Neuronal stem cell (in vitro differentiated cells): ENCODE measurements at regions not wholly inside any gene's neighbourhood (a gene's known extent, or its start where the extent isn't known, plus 50 kb on each side); places are given as distances from the start of the nearest gene placed in this dataset.

ENCODE experiments used
- DNase-seq: peaks from one replicate; pipeline ENCODE4 v3.0.0-alpha.2; 2013; ENCODE audit warnings: low spot score
- H2AFZ ChIP-seq: one replicate; pipeline ENCODE4 v1.6.1; 2013; ENCODE audit warnings: mild to moderate bottlenecking, low read length, inconsistent platforms
- H2AK5ac ChIP-seq: 2 replicates; pipeline ENCODE4 v1.6.1; 2013; ENCODE audit warnings: low read depth, mild to moderate bottlenecking, inconsistent platforms, low read length, moderate library complexity, mixed read lengths
- H2BK120ac ChIP-seq: 2 replicates; pipeline ENCODE4 v1.6.1; 2013; ENCODE audit warnings: low read depth, mild to moderate bottlenecking, inconsistent platforms, low read length, moderate library complexity, mixed read lengths
- H2BK12ac ChIP-seq: one replicate; pipeline ENCODE4 v1.6.1; 2013; ENCODE audit warnings: low read length, inconsistent platforms
- H2BK15ac ChIP-seq: 2 replicates; pipeline ENCODE4 v1.6.1; 2013; ENCODE audit warnings: mild to moderate bottlenecking, low read length, inconsistent platforms, mixed read lengths
- H2BK5ac ChIP-seq: one replicate; pipeline ENCODE4 v1.6.1; 2013; ENCODE audit warnings: inconsistent platforms, mild to moderate bottlenecking, low read length, moderate library complexity
- H3K14ac ChIP-seq: one replicate; pipeline ENCODE4 v1.6.1; 2013; ENCODE audit warnings: low read length, inconsistent platforms
- H3K18ac ChIP-seq: 2 replicates; pipeline ENCODE4 v1.6.1; 2013; ENCODE audit warnings: low read length, inconsistent platforms
- H3K23ac ChIP-seq: 2 replicates; pipeline ENCODE4 v1.6.1; 2013; ENCODE audit warnings: low read depth, mild to moderate bottlenecking, mixed read lengths, low read length, inconsistent platforms; ENCODE audit not compliant: poor library complexity
- H3K27ac ChIP-seq: replicated peaks from 3 replicates; pipeline ENCODE4 v1.5.1; 2013; ENCODE audit warnings: low read length, inconsistent platforms
- H3K27me3 ChIP-seq, 3 experiments: 2 replicates each; pipeline ENCODE4 v1.6.1; 2013; ENCODE audit warnings: low read length in 3 of 3, mild to moderate bottlenecking in 2 of 3, inconsistent platforms in 1 of 3, low read depth in 1 of 3, mixed read lengths in 1 of 3, moderate library complexity in 1 of 3; ENCODE audit not compliant: control insufficient read depth in 3 of 3, insufficient read depth in 3 of 3
- H3K36me3 ChIP-seq, 2 donors: replicated peaks in 1 of 2; 2 replicates each; pipeline ENCODE4 v1.6.1; 2013; ENCODE audit warnings: low read length in 2 of 2; ENCODE audit not compliant: control insufficient read depth in 2 of 2, insufficient read depth in 2 of 2
- H3K4ac ChIP-seq: 2 replicates; pipeline ENCODE4 v1.6.1; 2013; ENCODE audit warnings: inconsistent platforms, mild to moderate bottlenecking, low read length, moderate library complexity
- H3K4me1 ChIP-seq, 2 donors: 1 replicate in 1 of 2; 2 replicates in 1 of 2; pipeline ENCODE4 v1.6.1; 2013; ENCODE audit warnings: low read length in 2 of 2, low read depth in 1 of 2; ENCODE audit not compliant: control insufficient read depth in 2 of 2, insufficient read depth in 1 of 2
- H3K4me2 ChIP-seq: one replicate; pipeline ENCODE4 v1.6.1; 2013; ENCODE audit warnings: mild to moderate bottlenecking, low read length, inconsistent platforms; ENCODE audit not compliant: insufficient read depth, poor library complexity, severe bottlenecking
- H3K4me3 ChIP-seq, 2 donors: 2 replicates each; pipeline ENCODE4 v1.5.1; 2013; ENCODE audit warnings: low read length in 2 of 2, mild to moderate bottlenecking in 2 of 2, inconsistent platforms in 1 of 2, moderate library complexity in 1 of 2
- H3K79me1 ChIP-seq: one replicate; pipeline ENCODE4 v1.6.1; 2013; ENCODE audit warnings: low read depth, mild to moderate bottlenecking, inconsistent platforms, low read length, moderate library complexity
- H3K9ac ChIP-seq: one replicate; pipeline ENCODE4 v1.6.1; 2013; ENCODE audit warnings: mild to moderate bottlenecking, low read depth, low read length, inconsistent platforms; ENCODE audit not compliant: poor library complexity
- H3K9me3 ChIP-seq, 2 donors: replicated peaks in 1 of 2; 2 replicates each; pipeline versions ENCODE3 to v1.6.1; 2013; ENCODE audit warnings: low read length in 2 of 2, mild to moderate bottlenecking in 2 of 2, inconsistent platforms in 1 of 2, low read depth in 1 of 2, mixed read lengths in 1 of 2, moderate library complexity in 1 of 2; ENCODE audit not compliant: control insufficient read depth in 2 of 2, insufficient read depth in 1 of 2
- H4K8ac ChIP-seq: one replicate; pipeline ENCODE4 v1.6.1; 2013; ENCODE audit warnings: low read depth, mild to moderate bottlenecking, inconsistent platforms, low read length, moderate library complexity
- H4K91ac ChIP-seq: one replicate; pipeline ENCODE4 v1.6.1; 2013; ENCODE audit warnings: low read length, low read depth, mild to moderate bottlenecking, inconsistent platforms; ENCODE audit not compliant: poor library complexity
- WGBS, 2 donors: extraction: QIAGEN DNeasy Blood & Tissue Kit; methylation state at CpG; one replicate each; pipeline ENCODE4 v1.1.7; 2013; ENCODE audit warnings: missing lambda C conversion rate in 2 of 2, mixed read lengths in 1 of 2; ENCODE audit not compliant: insufficient read length in 2 of 2, insufficient replicate concordance in 1 of 2; ENCODE audit errors: extremely low coverage in 2 of 2; 5-methylcytosine and 5-hydroxymethylcytosine counted together

GRCh38 chr3:13934315-13934714, 54.4 kb upstream of the WNT7A start:
- Histone ChIP-seq H2BK120ac (no peak overlapping the region), H3K9me3 (peaks cover 0 to 16% of the 10 kb centered on the region in 2 donors), H2BK5ac (no peak overlapping the region), H3K27me3 (no peaks in the 10 kb centered on the region), H2BK15ac (no peak overlapping the region), H2BK12ac (no peak overlapping the region), H2AFZ (no peak overlapping the region), H3K4me2 (no peak overlapping the region), H3K4me1 (no peaks in the 10 kb centered on the region), H3K27ac (no peak overlapping the region), H3K18ac (no peak overlapping the region), H3K23ac (no peak overlapping the region), H2AK5ac (peak overlapping the region; percentile 28), H3K4me3 (no peak overlapping the region), H4K91ac (no peak overlapping the region), H3K36me3 (no peaks in the 10 kb centered on the region), H3K4ac (no peak overlapping the region), H3K9ac (no peak overlapping the region), H3K79me1 (no peaks in the 10 kb centered on the region), H4K8ac (no peak overlapping the region), H3K14ac (no peak overlapping the region)
- WGBS, 2 donors, result no CpG with 5 or more reads among the region's 16 CpGs
- DNase-seq, result no peak

GRCh38 chr3:13932578-13933295, 52.9 kb upstream of the WNT7A start:
- DNase-seq, result no peak
- H2AK5ac ChIP-seq, result no peak overlapping the region
- H2BK12ac ChIP-seq, result no peak overlapping the region
- H3K23ac ChIP-seq, result no peak overlapping the region
- H3K9me3 ChIP-seq, result peaks cover 0 to 16% of the 10 kb centered on the region in 2 donors
- no peak overlapping the region for H3K18ac ChIP-seq
- no peak overlapping the region for H4K91ac ChIP-seq
- no peak overlapping the region for H3K27ac ChIP-seq
- peak overlapping the region; percentile 21 for H3K14ac ChIP-seq
- WGBS, 2 donors, result no CpG with 5 or more reads among the region's 70 CpGs
- no peaks in the 10 kb centered on the region for H3K4me1 ChIP-seq
- no peaks in the 10 kb centered on the region for H3K27me3 ChIP-seq
- no peak overlapping the region for H3K4ac ChIP-seq
- H3K4me2 ChIP-seq, result no peak overlapping the region
- H2BK120ac ChIP-seq, result no peak overlapping the region
- no peak overlapping the region for H2BK15ac ChIP-seq
- H2BK5ac ChIP-seq, result no peak overlapping the region
- no peak overlapping the region for H3K9ac ChIP-seq
- no peak overlapping the region for H2AFZ ChIP-seq
- H3K79me1 ChIP-seq, result no peaks in the 10 kb centered on the region
- no peak overlapping the region for H3K4me3 ChIP-seq
- no peaks in the 10 kb centered on the region for H3K36me3 ChIP-seq
- H4K8ac ChIP-seq, result no peak overlapping the region

GRCh38 chr3:13931172-13931571, 51.3 kb upstream of the WNT7A start:
- Histone ChIP-seq H2BK5ac (no peak overlapping the region), H3K27me3 (no peaks in the 10 kb centered on the region), H3K14ac (peak overlapping the region; percentile 25), H3K4me1 (no peaks in the 10 kb centered on the region), H3K9ac (no peak overlapping the region), H4K8ac (no peak overlapping the region), H3K4me3 (no peak overlapping the region), H2BK12ac (no peak overlapping the region), H3K4ac (no peak overlapping the region), H3K23ac (no peak overlapping the region), H3K18ac (no peak overlapping the region), H3K4me2 (no peak overlapping the region), H3K27ac (no peak overlapping the region), H2AK5ac (no peak overlapping the region), H2AFZ (no peak overlapping the region), H2BK120ac (no peak overlapping the region), H4K91ac (no peak overlapping the region), H2BK15ac (no peak overlapping the region), H3K79me1 (no peaks in the 10 kb centered on the region), H3K9me3 (peaks cover 0 to 16% of the 10 kb centered on the region in 2 donors), H3K36me3 (no peaks in the 10 kb centered on the region)
- 100% methylated on average over 2 to 4 of the region's 4 CpGs for WGBS, 2 donors
- no peak for DNase-seq
